WERI-Rb-1 (cell line): ENCODE measurements at regions not wholly inside any gene's neighbourhood (a gene's known extent, or its start where the extent isn't known, plus 50 kb on each side); places are given as distances from the start of the nearest gene placed in this dataset.

ENCODE experiments used
- DNase-seq: peaks from one replicate; pipeline ENCODE4 v3.0.0-alpha.2; 2020
- H3K27ac ChIP-seq: fragments of 250-450 bp; sonication (Bioruptor Pico); 2 replicates; pipeline ENCODE4 v1.5.1; 2020; ENCODE audit warnings: mild to moderate bottlenecking, moderate library complexity
- H3K27me3 ChIP-seq: fragments of 250-450 bp; sonication (Bioruptor Pico); 2 replicates; pipeline ENCODE4 v1.5.1; 2021; ENCODE audit warnings: mild to moderate bottlenecking, low read depth, moderate library complexity; ENCODE audit not compliant: insufficient read depth, severe bottlenecking
- H3K36me3 ChIP-seq: fragments of 250-450 bp; sonication (Bioruptor Pico); 2 replicates; pipeline ENCODE4 v1.5.1; 2020; ENCODE audit warnings: mild to moderate bottlenecking, moderate library complexity
- H3K4me3 ChIP-seq: 2 replicates; pipeline ENCODE4 v1.5.1; 2011; ENCODE audit warnings: low read depth, mild to moderate bottlenecking, control low read depth, low read length
- H3K9me3 ChIP-seq: fragments of 250-450 bp; sonication (Bioruptor Pico); 2 replicates; pipeline ENCODE4 v1.5.1; 2021; ENCODE audit warnings: mild to moderate bottlenecking, moderate library complexity; ENCODE audit not compliant: severe bottlenecking
- TF ChIP-seq, protein P1 (sequence below): IDR thresholded peaks from 2 replicates; pipeline ENCODE4 v1.5.1; 2011; ENCODE audit warnings: low read depth, mild to moderate bottlenecking, control low read depth, inconsistent platforms, low read length

DNA sequence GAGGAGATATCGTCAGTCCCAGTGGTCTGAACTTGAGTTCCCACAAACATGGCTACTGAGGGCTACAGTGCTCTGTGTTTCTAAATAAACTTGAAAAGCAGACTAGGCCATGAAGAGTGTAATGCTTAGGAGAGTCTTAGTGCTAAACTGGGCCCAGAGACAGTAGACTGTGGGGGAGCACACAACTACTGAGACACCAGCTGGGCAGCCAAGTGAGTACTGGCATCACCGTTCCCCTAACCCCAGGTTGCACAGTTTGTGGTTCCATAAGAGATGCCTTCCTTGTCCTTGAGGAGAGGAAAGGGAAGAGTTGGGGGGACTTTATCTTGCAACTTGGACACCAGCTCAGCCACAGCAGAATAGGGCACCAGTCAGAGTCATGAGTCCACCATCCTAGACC is 172.1 kb upstream of the DMRTA1 start:
- Histone ChIP-seq H3K27ac (no peak overlapping the region), H3K27me3 (peaks cover 2% of the 10 kb centered on the region), H3K9me3 (no peaks in the 10 kb centered on the region), H3K36me3 (no peaks in the 10 kb centered on the region), H3K4me3 (no peak overlapping the region)
- TF ChIP-seq, protein P1, sequence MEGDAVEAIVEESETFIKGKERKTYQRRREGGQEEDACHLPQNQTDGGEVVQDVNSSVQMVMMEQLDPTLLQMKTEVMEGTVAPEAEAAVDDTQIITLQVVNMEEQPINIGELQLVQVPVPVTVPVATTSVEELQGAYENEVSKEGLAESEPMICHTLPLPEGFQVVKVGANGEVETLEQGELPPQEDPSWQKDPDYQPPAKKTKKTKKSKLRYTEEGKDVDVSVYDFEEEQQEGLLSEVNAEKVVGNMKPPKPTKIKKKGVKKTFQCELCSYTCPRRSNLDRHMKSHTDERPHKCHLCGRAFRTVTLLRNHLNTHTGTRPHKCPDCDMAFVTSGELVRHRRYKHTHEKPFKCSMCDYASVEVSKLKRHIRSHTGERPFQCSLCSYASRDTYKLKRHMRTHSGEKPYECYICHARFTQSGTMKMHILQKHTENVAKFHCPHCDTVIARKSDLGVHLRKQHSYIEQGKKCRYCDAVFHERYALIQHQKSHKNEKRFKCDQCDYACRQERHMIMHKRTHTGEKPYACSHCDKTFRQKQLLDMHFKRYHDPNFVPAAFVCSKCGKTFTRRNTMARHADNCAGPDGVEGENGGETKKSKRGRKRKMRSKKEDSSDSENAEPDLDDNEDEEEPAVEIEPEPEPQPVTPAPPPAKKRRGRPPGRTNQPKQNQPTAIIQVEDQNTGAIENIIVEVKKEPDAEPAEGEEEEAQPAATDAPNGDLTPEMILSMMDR: no peak
- no peak for DNase-seq

DNA sequence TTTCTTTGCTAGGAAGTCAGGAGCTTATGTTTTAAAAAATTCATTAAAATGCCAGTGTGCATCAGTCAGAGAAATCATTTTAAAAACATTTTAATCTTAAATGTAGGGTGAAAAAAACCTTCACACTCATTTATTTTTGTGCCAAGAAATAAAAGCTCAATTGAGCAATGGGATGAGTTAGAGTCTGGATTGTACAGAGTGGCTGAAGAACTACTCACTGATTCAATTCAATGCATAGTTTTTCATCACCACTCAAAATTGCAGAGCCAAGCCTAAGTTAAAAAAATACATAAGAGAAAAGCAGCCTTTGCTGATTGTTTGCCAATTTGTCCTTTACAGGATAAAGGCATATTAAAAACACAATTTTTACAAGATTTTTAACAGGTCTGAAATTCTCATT is 168.2 kb upstream of the DMRTA1 start:
- no peak for DNase-seq
- no peaks in the 10 kb centered on the region for H3K36me3 ChIP-seq

DNA sequence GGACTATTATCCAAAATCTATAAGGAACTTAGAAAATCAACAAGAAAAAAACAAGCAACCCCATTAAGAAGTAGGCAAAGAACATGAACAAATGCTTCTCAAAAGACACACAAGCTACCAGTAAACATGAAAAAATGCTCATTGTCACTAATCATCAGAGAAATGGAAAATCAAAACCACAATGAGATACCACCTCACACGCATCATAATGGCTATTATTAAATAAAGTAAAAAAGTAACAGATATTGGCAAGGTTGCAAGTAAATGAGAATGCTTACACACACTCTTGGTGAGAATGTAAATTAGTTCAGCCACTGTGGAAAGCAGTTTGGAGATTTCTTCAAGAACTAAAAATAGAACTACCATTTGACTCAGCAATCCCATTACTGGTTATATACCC is 167.0 kb upstream of the DMRTA1 start:
- DNase-seq: no peak
- no peak overlapping the region for H3K27ac ChIP-seq
- H3K9me3 ChIP-seq: no peaks in the 10 kb centered on the region
- peaks cover 13% of the 10 kb centered on the region for H3K27me3 ChIP-seq
- no peaks in the 10 kb centered on the region for H3K36me3 ChIP-seq
- H3K4me3 ChIP-seq: no peak overlapping the region
- TF ChIP-seq, protein P1: no peak

More for the DNA sequence above, 168.2 kb upstream of the DMRTA1 start:
- TF ChIP-seq, protein P1: no peak
- H3K9me3 ChIP-seq: no peaks in the 10 kb centered on the region
- peaks cover 5% of the 10 kb centered on the region for H3K27me3 ChIP-seq
- H3K4me3 ChIP-seq: no peak overlapping the region
- H3K27ac ChIP-seq: no peak overlapping the region

DNA sequence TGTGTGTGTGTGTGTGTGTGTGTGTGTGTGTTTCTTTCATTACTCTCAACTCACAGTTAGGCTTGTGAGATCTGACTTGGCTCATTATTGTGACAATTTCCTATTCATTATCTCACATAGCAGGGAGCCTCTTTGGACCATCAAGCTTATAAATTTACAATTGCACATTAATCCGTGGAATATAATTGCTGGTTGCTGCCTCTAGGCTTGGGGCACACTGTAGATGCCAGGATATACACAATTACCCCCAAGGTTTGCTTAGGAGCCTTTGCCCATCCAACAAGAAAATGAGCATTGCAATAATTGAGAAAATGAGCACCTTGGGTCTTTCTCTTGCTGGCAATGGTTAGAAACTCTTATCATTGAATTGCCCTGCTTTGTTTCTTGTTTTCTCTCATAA is 161.6 kb upstream of the DMRTA1 start:
- H3K9me3 ChIP-seq: no peaks in the 10 kb centered on the region
- no peak overlapping the region for H3K4me3 ChIP-seq
- no peak overlapping the region for H3K27ac ChIP-seq
- TF ChIP-seq, protein P1: no peak
- H3K36me3 ChIP-seq: no peaks in the 10 kb centered on the region
- H3K27me3 ChIP-seq: peaks cover 26% of the 10 kb centered on the region
- DNase-seq: no peak

DNA sequence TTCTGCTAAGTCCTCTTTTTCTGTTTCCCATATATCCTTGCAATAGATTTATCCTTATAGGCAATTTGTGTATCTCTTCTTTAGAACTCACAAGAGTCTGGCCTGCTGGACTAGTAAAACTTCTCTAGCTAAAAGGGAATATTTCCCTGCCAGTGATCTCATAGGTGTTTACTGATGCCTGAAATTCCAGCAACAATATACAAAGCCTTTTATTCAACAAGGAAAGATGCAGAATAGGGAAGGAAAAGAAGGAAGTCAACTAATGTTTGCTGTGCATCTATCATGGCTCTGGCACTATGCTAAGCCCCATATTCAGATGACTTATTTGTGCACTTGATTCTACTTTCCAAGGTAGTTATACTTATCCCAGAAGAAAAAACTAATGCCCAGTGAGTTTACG is 160.0 kb upstream of the DMRTA1 start:
- no peaks in the 10 kb centered on the region for H3K36me3 ChIP-seq
- peaks cover 26% of the 10 kb centered on the region for H3K27me3 ChIP-seq
- no peaks in the 10 kb centered on the region for H3K9me3 ChIP-seq
- DNase-seq: no peak
- no peak overlapping the region for H3K4me3 ChIP-seq
- no peak overlapping the region for H3K27ac ChIP-seq
- TF ChIP-seq, protein P1: no peak

DNA sequence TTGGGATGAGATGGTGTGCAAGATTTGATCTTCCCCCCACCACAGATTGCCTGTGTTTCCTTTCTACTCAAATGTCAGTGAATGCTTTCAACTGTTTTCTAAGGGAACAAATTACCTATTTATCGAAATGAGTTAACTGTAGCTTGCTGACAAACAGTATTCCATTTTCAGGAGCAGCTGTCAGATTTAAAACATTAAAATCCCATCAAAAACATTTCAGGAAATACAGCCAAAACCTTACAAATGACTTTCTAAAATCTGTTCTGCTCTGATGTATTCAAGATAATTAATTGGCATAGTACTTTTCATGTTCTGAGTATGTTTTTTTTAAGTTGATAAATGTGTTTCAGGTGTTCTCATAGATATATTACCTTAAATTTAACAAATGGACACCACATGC is 158.0 kb upstream of the DMRTA1 start:
- Histone ChIP-seq H3K27ac (no peak overlapping the region), H3K9me3 (no peaks in the 10 kb centered on the region), H3K27me3 (peaks cover 27% of the 10 kb centered on the region), H3K36me3 (no peaks in the 10 kb centered on the region), H3K4me3 (no peak overlapping the region)
- DNase-seq: no peak
- TF ChIP-seq, protein P1: no peak
